GM13976 (cell line): ENCODE measurements at regions not wholly inside any gene's neighbourhood (a gene's known extent, or its start where the extent isn't known, plus 50 kb on each side); places are given as distances from the start of the nearest gene placed in this dataset.
"Not testable (repeated sequence)": the region's sequence is repeated elsewhere in the genome, so short reads cannot be mapped to it uniquely, and the experiment has no call there.

Experiments
- DNase-seq: peaks from one replicate; pipeline ENCODE4 v3.0.0; 2012; ENCODE audit warnings: low spot score
- in situ Hi-C: fragments of 300-500 bp; cut with MboI; formaldehyde crosslinking; loops from one replicate; pipeline ENCODE4 v1.12.0; 2022; ENCODE audit warnings: low sequenced_read_pairs, mixed read lengths, inconsistent platforms; ENCODE audit not compliant: unreplicated experiment
- TF ChIP-seq, protein P1 (sequence below): IDR thresholded peaks from 2 replicates; pipeline ENCODE4 v1.5.1; 2012; ENCODE audit warnings: borderline replicate concordance, mild to moderate bottlenecking; ENCODE audit not compliant: insufficient read depth; ENCODE audit errors: extremely low read depth, missing control alignments, control extremely low read depth

- DNase-seq, result no peak
- in situ Hi-C loops, result loop anchor here (25.0 kb wide), 1 partner anchor 164 kb away; the partner anchor contains the start of gene FOXF1
- TF ChIP-seq, protein P1, sequence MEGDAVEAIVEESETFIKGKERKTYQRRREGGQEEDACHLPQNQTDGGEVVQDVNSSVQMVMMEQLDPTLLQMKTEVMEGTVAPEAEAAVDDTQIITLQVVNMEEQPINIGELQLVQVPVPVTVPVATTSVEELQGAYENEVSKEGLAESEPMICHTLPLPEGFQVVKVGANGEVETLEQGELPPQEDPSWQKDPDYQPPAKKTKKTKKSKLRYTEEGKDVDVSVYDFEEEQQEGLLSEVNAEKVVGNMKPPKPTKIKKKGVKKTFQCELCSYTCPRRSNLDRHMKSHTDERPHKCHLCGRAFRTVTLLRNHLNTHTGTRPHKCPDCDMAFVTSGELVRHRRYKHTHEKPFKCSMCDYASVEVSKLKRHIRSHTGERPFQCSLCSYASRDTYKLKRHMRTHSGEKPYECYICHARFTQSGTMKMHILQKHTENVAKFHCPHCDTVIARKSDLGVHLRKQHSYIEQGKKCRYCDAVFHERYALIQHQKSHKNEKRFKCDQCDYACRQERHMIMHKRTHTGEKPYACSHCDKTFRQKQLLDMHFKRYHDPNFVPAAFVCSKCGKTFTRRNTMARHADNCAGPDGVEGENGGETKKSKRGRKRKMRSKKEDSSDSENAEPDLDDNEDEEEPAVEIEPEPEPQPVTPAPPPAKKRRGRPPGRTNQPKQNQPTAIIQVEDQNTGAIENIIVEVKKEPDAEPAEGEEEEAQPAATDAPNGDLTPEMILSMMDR, result no peak
These were observed 162.3 kb upstream of the FOXF1 start for GRCh38 chr16:86347916-86348555.

DNA sequence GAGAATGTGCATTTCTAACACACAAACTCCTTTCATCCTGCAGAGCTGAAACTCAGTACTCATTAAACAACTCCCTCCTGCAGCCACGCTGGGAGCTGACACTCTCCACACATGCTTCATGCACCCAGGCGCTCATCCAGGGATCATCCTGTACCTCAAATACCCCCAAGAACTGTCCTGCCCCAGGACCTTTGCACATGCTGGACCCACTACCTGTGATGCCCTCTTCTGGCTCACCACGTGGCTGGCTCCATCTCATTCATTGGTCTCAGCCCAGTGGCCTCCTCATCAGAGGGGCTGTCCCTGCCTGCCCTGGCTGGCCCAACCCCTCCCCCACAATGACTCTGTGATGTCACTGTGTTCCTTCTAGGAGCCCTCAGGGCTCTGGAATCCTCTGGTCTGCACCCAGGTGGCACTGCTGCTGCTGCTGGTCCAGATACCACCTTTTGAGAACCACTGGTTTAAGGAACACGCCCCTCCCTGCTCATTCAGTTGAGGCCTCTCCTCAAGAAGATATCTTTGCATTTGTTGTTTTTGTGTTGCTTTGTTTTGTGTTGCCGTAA is 160.9 kb upstream of the FOXF1 start:
- TF ChIP-seq, protein P1, result no peak
- in situ Hi-C loops, result loop anchor here (25.0 kb wide), 1 partner anchor 163 kb away; the partner anchor contains the start of gene FOXF1
- no peak for DNase-seq

GRCh38 chr16:86350289-86350688 is 160.0 kb upstream of the FOXF1 start:
- in situ Hi-C loops, result no loop called here
- TF ChIP-seq, protein P1, result no peak
- DNase-seq, result no peak

DNA sequence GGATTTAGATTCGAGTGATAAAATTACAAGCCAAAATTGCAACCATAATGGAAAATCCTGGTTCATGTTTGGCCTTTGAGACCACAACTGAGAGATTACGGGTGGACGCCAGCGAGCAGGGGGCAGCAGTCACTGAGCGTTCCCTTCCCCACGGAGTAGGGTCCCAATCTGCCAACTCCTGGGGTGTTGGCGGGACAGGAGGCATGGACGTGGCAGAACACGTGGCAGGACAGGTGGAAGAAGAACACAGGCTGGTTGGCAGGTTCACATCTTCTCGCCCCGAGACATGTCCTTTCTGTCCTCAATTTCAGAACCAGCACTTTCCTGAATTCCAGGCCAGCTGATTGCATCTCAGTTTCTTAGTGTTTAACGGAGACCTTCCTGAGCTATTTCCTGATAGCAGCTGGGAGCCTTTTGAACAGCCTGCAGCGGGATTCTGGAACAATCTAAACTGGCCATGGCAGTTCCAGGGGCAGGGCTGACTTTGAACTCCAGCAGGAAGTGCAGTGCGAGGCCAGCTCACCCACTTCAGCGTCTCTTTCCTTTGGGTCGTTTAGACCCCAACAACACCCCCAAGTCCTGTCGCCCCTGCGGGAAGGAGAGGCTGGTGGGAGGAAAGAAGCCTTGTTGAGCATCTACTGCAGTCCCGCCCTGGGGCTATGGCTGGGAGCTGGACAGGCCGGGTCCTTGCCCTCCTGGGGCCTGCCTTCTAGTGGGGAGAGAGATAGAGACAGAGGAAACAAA is 159.1 kb upstream of the FOXF1 start:
- in situ Hi-C loops, result no loop called here
- TF ChIP-seq, protein P1, result no peak

DNA sequence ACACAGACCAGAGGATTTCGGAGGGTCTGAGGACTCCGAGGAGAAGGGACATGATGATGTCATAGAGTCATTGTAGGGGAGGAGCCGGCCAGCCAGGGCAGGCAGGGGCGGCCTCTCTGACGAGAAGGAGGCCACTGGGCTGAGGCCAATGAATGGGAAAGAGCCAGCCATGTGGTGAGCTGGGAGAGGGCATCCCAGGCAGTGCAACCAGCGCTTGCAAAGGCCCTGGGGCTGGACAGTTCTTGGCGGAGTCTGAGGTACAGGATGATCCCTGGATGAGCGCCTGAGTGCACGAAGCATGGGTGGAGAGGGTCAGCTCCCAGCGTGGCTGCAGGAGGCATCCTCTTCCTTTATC is 158.6 kb upstream of the FOXF1 start:
- DNase-seq, in situ Hi-C loops: not testable (repeated sequence)

More for the DNA sequence above, 159.1 kb upstream of the FOXF1 start:
- no peak for DNase-seq

DNA sequence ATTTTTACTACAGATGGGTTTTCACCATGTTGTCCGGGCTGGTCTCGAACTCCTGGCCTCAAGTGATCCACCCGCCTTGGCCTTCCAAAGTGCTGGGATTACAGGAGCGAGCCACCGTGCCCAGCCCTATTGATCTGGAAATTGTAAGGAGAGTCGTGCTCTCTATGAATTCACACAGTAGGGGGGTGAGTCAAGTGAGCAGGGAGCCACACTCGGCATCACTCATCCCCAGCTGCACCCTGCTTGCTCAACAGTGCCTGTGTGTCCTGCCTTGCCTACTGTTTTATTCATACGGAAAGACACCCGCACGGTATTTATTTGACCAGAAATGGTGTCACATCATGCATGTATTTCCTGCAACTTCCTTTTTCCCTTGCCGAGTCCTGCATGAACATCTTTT is 157.2 kb upstream of the FOXF1 start:
- TF ChIP-seq, protein P1, result no peak
- no peak for DNase-seq
- in situ Hi-C loops, result no loop called here

DNA sequence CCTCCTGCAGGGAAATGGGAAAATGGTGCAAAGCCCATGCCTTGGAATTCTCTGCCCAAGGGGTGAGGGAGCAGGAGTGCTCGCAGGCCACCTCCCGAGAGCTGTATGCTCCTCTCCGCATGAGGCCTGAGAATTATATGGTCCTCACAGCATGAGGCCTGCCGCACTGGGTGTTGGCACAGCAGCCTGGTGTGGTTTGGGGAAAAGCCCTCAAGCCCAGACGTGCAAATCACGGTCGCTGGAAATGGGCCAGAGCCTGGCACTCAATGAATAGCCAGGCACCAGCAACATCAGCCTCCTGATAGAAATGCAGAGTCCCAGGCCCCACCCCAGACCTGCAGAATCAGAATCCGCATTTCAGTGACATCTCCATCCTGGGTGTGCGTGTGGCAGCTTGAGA is 156.4 kb upstream of the FOXF1 start:
- DNase-seq, result no peak
- in situ Hi-C loops, result no loop called here
- TF ChIP-seq, protein P1, result no peak
